ENCODE measurements at regions not wholly inside any gene's neighbourhood (a gene's known extent, or its start where the extent isn't known, plus 50 kb on each side); places are given as distances from the start of the nearest gene placed in this dataset.

- TF ChIP-seq POLR2AphosphoS5 (IDR thresholded peaks at IDR 0.05; ENCODE audit: borderline replicate concordance, low read depth, low read length), result no peak
- no peak for TF ChIP-seq EZH2 (IDR thresholded peaks at IDR 0.05)
- no peak for TF ChIP-seq FOXP2 (optimal IDR thresholded peaks at IDR 0.05; ENCODE audit: control extremely low read depth, extremely low read length, insufficient read depth)
Observed at GRCh38 chr10:29691564-29692072, 56.8 kb upstream of the SVIL start.

Data from SK-N-MC (cell line).